NCI-H526 treated with DMSO at 0.1 percent for 48 hours (cell line): ENCODE measurements at regions not wholly inside any gene's neighbourhood (a gene's known extent, or its start where the extent isn't known, plus 50 kb on each side); places are given as distances from the start of the nearest gene placed in this dataset.

Experiments used
- DNase-seq: peaks from one replicate; lab custom pipeline; 2025; lab: John Stamatoyannopoulos, UW

DNA sequence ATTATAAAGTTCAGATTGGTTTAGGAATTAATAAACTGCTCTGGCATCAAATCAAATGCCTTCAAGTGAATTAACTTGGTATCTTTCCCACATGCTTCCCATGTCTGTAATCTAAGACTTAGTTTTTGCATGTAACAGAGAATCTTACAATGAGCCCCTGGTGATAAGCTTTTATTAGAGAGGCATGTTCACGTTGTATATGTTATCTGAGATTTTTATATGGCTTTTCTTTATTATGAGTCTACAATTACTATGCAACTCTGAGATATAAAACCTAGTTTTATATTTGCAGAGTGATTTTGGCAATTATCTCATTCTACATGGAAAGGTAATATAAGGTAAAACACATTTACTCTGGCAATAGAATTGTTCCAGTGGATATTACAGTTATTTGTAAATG is 1578.4 kb upstream of the IGFBP7 start:
- no peak for DNase-seq

DNA sequence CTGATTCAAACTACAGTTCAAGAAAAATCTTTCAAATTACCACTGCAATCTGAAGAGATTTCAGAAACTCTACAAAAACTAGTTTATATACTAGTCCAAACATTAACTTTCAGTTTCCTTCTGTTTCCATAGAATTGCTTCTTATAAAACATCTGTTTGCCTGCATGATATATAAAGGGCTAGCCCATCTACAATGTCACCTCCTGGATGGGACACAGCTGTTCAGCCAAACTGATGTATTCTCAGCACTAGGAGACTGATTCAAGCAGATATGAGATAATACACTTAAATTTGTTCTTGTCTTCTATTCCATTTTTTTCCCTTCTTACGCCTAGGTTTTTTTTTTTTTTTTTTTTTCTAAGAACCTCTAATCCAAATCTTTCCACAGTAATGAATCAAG is 1569.7 kb upstream of the IGFBP7 start:
- DNase-seq, result no peak

- DNase-seq, result no peak
Measured at GRCh38 chr4:58679051-58679450, 1568.9 kb upstream of the IGFBP7 start.

DNA sequence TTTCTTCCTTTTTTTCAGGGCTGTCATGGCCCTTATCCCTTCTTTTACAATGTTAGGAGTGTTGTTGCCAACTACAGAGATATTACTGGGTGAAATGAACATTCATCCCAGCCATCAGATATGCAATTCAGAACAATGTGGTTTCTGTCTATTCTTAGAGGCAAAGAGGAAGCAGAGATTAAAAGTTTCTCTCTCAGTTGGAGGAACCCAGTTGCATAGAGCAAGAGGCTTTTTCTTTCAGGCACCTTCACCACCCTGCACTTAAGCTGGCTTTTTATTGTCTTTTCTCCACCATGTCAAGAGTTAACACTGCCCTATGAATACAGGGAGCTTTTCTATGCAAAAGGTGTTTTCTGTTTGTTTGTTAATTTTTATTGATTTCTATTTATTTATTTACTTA is 1559.6 kb upstream of the IGFBP7 start:
- DNase-seq, result no peak

- DNase-seq, result no peak
Measured at GRCh38 chr4:58665649-58666048, 1555.5 kb upstream of the IGFBP7 start.

DNA sequence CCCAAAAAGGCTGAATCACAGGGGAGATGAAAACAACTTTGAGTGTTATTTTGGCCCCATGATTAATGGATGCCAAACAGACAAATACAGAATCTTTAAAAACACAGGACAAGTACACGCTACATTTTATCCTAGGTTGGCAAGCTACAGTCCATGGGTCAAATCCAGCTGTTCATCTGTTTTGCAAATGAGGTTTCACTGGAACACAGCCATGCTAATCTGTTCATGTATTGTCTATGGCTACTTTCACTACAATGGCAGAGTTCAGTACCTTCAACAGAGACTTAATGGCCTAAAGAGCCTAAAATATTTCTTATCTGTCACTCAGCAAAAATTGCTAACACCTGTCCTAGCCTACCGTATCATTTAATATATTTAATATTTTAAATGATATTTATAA is 1548.5 kb upstream of the IGFBP7 start:
- DNase-seq, result no peak

GRCh38 chr4:58653251-58653650 is 1543.1 kb upstream of the IGFBP7 start:
- DNase-seq, result no peak

- no peak for DNase-seq
Measured at GRCh38 chr4:58649226-58649625, 1539.0 kb upstream of the IGFBP7 start.

GRCh38 chr4:58646126-58646525 is 1535.9 kb upstream of the IGFBP7 start:
- DNase-seq, result no peak

DNA sequence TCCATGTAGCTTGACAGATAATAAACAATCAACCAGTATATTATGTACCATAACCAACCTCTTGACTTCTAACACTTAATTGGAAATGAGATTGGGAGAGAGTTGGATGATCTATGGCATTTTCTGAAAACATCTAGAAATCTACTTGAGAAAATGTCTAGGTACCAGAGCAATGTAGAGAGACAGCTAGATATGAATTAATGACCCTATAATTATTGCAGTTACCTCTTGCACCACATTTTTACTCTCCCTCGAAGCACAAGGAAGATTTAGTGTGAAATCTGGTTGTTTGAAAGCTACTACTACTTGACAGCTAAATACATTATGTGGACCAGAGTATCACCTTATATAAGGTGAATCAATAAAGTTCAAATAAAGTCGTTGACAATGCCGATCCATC is 1534.4 kb upstream of the IGFBP7 start:
- no peak for DNase-seq

- no peak for DNase-seq
Measured at GRCh38 chr4:58636381-58636780, 1526.2 kb upstream of the IGFBP7 start.

DNA sequence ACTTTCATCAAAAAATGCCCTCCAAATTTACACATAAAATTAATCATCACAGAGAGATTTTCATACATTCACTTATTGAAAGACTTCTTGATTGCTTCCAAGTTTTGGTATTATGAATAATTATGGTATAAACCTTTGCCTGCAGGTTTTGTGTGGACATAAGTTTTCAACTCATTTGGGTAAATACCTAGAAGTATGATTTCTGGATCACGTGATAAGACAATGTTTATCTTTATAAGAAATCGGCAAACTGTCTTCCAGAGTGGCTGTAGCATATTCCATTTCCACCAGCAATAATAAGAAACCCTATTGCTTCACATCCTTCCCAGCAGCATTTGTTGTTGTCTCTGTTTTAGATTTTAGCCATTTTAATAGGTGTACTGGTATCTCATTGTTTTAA is 1507.0 kb upstream of the IGFBP7 start:
- DNase-seq, result no peak

GRCh38 chr4:58611012-58611411 is 1500.8 kb upstream of the IGFBP7 start:
- DNase-seq, result no peak

GRCh38 chr4:58606303-58606702 is 1496.1 kb upstream of the IGFBP7 start:
- no peak for DNase-seq

- no peak for DNase-seq
Measured at GRCh38 chr4:58603951-58604350, 1493.8 kb upstream of the IGFBP7 start.

DNA sequence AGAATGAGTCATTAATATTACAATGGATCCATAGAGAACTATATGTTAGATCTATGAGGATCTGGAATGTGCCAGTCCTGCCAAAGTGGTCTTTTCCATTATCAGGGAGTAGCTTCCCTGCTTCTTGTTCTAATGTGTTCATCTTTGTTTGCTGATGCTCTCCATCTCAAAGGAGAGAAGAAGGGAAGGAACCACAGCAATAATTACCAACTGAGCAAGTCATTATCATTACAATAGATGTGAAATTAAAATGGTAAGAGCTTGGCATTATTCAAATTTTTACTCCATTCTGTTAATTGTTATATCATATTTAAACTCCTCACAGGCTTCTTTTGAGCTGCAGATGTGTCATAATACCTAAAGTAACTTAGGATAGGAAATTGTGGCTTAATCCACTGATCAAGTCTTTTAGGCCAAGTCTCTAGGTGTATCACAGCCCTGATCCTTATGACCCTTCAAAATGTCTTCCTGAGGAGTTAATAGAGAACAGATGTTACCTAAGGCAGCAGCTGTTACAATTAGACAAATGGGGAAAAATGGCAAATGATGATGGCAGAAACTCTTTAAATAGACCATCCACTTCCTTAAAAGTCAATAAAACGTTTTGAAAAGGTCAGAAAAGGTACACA is 1492.7 kb upstream of the IGFBP7 start:
- no peak for DNase-seq

DNA sequence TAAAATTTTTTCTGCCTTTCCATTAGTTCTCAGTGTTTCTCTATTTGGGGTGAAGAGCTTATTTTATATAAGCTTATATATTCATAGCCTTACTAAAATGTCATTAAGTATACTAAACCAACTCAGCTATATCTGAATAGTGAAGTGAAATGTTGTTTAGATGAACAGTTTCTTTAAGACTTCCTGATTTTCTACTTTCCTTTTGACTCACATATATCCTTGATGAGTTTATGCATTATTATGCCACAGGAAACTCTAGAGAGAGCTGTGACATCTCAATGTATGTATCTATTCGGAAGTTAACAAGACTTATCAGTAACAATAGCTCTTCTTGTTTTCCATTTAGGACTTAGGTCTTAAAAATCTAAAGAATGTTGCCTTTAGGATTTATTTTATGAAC is 1491.8 kb upstream of the IGFBP7 start:
- DNase-seq, result no peak

- no peak for DNase-seq
Measured at GRCh38 chr4:58600290-58600689, 1490.1 kb upstream of the IGFBP7 start.

GRCh38 chr4:58590722-58591121 is 1480.5 kb upstream of the IGFBP7 start:
- no peak for DNase-seq

DNA sequence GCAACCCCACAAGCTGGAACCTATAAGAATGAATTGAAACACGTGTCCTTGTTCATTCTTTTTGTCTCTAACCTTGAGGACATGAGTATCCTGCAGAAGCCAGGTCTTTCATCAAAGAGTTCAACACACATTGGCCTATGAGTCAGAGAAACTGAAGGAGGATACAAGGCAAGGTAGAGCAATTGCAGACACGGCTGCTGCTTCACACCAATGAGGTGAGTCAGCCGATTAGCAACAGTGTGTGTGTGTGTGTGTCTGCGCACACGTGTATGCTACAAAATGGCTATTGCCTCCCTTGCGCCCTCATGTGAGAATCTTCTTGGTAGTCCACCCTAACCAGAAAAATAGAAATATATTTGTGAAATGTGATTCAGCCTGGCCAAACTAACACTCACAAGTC is 1477.7 kb upstream of the IGFBP7 start:
- DNase-seq, result no peak

- DNase-seq, result no peak
Measured at GRCh38 chr4:58566260-58566659, 1456.1 kb upstream of the IGFBP7 start.

GRCh38 chr4:58564695-58565475 is 1454.7 kb upstream of the IGFBP7 start:
- DNase-seq, result no peak

DNA sequence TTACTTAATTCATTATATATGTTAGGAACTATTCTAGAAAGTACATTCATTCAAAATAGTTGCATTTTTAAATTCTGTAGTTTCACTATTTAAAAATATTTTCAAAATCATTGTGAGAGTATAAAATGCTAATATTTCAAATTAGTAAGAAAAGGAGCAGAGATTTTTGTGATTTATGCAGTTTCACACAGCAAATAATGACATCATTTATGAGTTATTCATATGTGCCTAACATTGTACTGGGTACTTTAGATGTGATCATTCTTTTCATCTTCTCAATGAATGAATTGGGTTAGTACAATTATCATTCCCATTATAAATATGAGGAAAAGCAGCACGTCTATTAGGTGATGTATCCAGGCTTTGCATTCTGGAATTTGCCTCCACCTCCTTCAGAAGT is 1451.0 kb upstream of the IGFBP7 start:
- no peak for DNase-seq

DNA sequence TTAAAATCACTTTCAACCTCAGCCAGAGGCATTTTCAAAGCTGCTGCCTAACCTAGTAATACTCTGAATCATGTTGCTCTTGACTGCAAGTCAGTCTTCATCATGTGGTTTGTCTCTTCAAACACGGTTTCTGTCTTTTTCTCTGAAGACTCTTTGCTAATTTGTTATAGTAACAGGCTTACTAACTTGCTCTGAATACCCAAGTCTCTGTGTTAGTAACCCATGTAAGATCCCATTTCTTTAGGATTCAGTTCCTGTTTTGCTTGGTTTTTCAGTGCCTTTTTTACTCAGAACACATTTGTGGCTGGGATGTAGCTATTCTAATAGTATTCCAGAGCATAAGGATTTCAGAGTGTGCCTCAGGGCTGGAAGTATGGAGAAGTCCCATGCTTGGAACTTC is 1450.6 kb upstream of the IGFBP7 start:
- DNase-seq, result no peak
